ENCODE measurements at regions not wholly inside any gene's neighbourhood (a gene's known extent, or its start where the extent isn't known, plus 50 kb on each side); places are given as distances from the start of the nearest gene placed in this dataset.

DNA sequence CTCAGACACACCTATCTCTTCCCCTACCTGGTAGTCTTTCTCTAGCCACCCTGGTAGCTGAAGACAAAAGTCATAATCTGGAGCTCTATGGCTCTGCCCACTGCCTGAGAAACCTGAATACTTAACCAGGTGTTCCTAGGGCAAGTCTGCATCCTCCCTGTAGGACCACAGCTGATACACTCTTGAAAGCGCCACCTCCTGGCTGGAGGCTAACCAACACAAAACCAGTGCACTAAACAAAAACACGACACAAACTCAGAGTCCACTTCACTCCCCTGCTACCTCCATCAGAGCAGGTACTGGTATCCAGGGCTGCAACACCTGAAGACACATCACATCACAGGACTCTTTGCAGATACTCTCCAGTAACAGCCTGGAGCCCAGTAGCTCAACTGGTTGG is 84.6 kb upstream of the ANXA1 start:
- H2AK5ac ChIP-seq (ENCODE audit: low read depth, low read length), result no peak overlapping the region
- intact Hi-C loops (cut with micrococcal nuclease) (no loop called here), dilution Hi-C loops (cut with HindIII; ENCODE audit: low sequenced_read_pairs, unreplicated experiment) (no loop called here), in situ Hi-C loops (cut with MboI; ENCODE audit: low sequenced_read_pairs) (no loop called here)
- no peak overlapping the region for H3K4me2 ChIP-seq (ENCODE audit: low read depth, low read length)
- no peak overlapping the region for H4K8ac ChIP-seq (ENCODE audit: low read depth in 2 of 2, low read length in 2 of 2)
- ATAC-seq (ENCODE audit: low read depth) (no peak), DNase-seq (no peak)
- H3K14ac ChIP-seq (replicated peaks; ENCODE audit: low read depth, low read length), result no peak overlapping the region
- H3K27ac ChIP-seq (ENCODE audit: insufficient read depth, low read length), result no peak overlapping the region
- WGBS, 2 experiments (ENCODE audit: extremely low coverage in 2 of 2, insufficient read length in 1 of 2), result 80% methylated on average over 1 of the region's 2 CpGs; no CpG with 5 or more reads in 1 of the 2 experiments
- no peak overlapping the region for H2BK15ac ChIP-seq (ENCODE audit: low read depth, low read length)
- no peaks in the 10 kb centered on the region for H3K4me1 ChIP-seq (ENCODE audit: control insufficient read depth, insufficient read depth, low read length)
- no peak overlapping the region for H4K91ac ChIP-seq (ENCODE audit: insufficient read depth, low read depth, low read length)
- TF ChIP-seq MXI1 (IDR thresholded peaks at IDR 0.05; ENCODE audit: borderline replicate concordance, low read depth, low read length) (no peak), POLR2A (IDR thresholded peaks at IDR 0.05; ENCODE audit: low read depth, low read length) (no peak), FOS (IDR thresholded peaks at IDR 0.05; ENCODE audit: low read depth, low read length) (no peak), CEBPB (IDR thresholded peaks at IDR 0.05; ENCODE audit: low read depth, low read length) (no peak), CHD1 (IDR thresholded peaks at IDR 0.05; ENCODE audit: low read depth, low read length) (no peak), RFX5 (IDR thresholded peaks at IDR 0.05; ENCODE audit: low read depth, low read length) (no peak), MAFK (IDR thresholded peaks at IDR 0.05; ENCODE audit: low read depth, low read length) (no peak), RAD21 (IDR thresholded peaks at IDR 0.05; ENCODE audit: low read length) (no peak), NFE2L2 (IDR thresholded peaks at IDR 0.05; ENCODE audit: low read depth, low read length) (no peak), BHLHE40 (IDR thresholded peaks at IDR 0.05; ENCODE audit: low read depth, low read length) (no peak), RCOR1 (IDR thresholded peaks at IDR 0.05; ENCODE audit: insufficient replicate concordance, low read length) (no peak), MAZ (IDR thresholded peaks at IDR 0.05; ENCODE audit: borderline replicate concordance, low read depth, low read length) (no peak), SMC3 (IDR thresholded peaks at IDR 0.05; ENCODE audit: low read depth, low read length) (no peak)
- TF ChIP-seq, protein P1, sequence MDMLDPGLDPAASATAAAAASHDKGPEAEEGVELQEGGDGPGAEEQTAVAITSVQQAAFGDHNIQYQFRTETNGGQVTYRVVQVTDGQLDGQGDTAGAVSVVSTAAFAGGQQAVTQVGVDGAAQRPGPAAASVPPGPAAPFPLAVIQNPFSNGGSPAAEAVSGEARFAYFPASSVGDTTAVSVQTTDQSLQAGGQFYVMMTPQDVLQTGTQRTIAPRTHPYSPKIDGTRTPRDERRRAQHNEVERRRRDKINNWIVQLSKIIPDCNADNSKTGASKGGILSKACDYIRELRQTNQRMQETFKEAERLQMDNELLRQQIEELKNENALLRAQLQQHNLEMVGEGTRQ (IDR thresholded peaks at IDR 0.05; ENCODE audit: low read depth, low read length), result no peak
- TF ChIP-seq, protein P2, sequence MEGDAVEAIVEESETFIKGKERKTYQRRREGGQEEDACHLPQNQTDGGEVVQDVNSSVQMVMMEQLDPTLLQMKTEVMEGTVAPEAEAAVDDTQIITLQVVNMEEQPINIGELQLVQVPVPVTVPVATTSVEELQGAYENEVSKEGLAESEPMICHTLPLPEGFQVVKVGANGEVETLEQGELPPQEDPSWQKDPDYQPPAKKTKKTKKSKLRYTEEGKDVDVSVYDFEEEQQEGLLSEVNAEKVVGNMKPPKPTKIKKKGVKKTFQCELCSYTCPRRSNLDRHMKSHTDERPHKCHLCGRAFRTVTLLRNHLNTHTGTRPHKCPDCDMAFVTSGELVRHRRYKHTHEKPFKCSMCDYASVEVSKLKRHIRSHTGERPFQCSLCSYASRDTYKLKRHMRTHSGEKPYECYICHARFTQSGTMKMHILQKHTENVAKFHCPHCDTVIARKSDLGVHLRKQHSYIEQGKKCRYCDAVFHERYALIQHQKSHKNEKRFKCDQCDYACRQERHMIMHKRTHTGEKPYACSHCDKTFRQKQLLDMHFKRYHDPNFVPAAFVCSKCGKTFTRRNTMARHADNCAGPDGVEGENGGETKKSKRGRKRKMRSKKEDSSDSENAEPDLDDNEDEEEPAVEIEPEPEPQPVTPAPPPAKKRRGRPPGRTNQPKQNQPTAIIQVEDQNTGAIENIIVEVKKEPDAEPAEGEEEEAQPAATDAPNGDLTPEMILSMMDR (conservative IDR thresholded peaks at IDR 0.05; ENCODE audit: low read depth, low read length), result no peak
- TF ChIP-seq, protein P3, sequence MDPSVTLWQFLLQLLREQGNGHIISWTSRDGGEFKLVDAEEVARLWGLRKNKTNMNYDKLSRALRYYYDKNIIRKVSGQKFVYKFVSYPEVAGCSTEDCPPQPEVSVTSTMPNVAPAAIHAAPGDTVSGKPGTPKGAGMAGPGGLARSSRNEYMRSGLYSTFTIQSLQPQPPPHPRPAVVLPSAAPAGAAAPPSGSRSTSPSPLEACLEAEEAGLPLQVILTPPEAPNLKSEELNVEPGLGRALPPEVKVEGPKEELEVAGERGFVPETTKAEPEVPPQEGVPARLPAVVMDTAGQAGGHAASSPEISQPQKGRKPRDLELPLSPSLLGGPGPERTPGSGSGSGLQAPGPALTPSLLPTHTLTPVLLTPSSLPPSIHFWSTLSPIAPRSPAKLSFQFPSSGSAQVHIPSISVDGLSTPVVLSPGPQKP (IDR thresholded peaks at IDR 0.05; ENCODE audit: borderline replicate concordance, low read depth, low read length), result no peak
- H3K9ac ChIP-seq (ENCODE audit: low read depth, low read length), result no peak overlapping the region
- no peaks in the 10 kb centered on the region for H3K27me3 ChIP-seq (ENCODE audit: control insufficient read depth, insufficient read depth, low read length)
- no TSS peak for BruUV-seq (replicated peaks)
- H3K79me1 ChIP-seq (ENCODE audit: low read depth in 1 of 2, low read length in 2 of 2), result no peaks in the 10 kb centered on the region
- H2BK5ac ChIP-seq (ENCODE audit: low read depth, low read length, poor library complexity, severe bottlenecking), result no peak overlapping the region
- H2AK9ac ChIP-seq (replicated peaks; ENCODE audit: low read depth, low read length, poor library complexity), result no peak overlapping the region
- no peak overlapping the region for H3K4ac ChIP-seq (ENCODE audit: low read depth, low read length)
- no peaks in the 10 kb centered on the region for H3K36me3 ChIP-seq (ENCODE audit: control insufficient read depth, insufficient read depth, low read length)
- no peak overlapping the region for H3K4me3 ChIP-seq (ENCODE audit: insufficient read depth, low read depth, low read length)
- ChIA-PET CTCF (no interaction called here), POLR2A (ENCODE audit: unreplicated experiment) (no interaction called here)
- no peak overlapping the region for H2BK20ac ChIP-seq (ENCODE audit: low read depth, low read length)
- no peak overlapping the region for H3K56ac ChIP-seq (ENCODE audit: extremely low read depth, insufficient read depth, low read length)
- H4K5ac ChIP-seq (ENCODE audit: low read depth, low read length), result no peak overlapping the region
- no peak overlapping the region for H2AFZ ChIP-seq (replicated peaks; ENCODE audit: low read length, poor library complexity)
- no peaks in the 10 kb centered on the region for H3K9me1 ChIP-seq (ENCODE audit: insufficient read depth, low read length)
- no peak overlapping the region for H3K18ac ChIP-seq (ENCODE audit: low read depth, low read length)
- H4K20me1 ChIP-seq (ENCODE audit: insufficient read depth, low read length), result no peaks in the 10 kb centered on the region
- no peak overlapping the region for H2BK120ac ChIP-seq (ENCODE audit: low read depth, low read length)
- no peaks in the 10 kb centered on the region for H3K9me3 ChIP-seq (ENCODE audit: control insufficient read depth, insufficient read depth, low read length)
- H3K23ac ChIP-seq (ENCODE audit: low read depth, low read length), result no peak overlapping the region

Data from IMR-90 (cell line).